Left renal pelvis (tissue), 4 donors: ENCODE measurements at regions not wholly inside any gene's neighbourhood (a gene's known extent, or its start where the extent isn't known, plus 50 kb on each side); places are given as distances from the start of the nearest gene placed in this dataset.

Experiments used
- DNase-seq, 4 donors: peaks; one replicate each; pipeline ENCODE4 v3.0.0-alpha.2; 2013; ENCODE audit warnings: low read depth in 4 of 4, low spot score in 3 of 4

DNA sequence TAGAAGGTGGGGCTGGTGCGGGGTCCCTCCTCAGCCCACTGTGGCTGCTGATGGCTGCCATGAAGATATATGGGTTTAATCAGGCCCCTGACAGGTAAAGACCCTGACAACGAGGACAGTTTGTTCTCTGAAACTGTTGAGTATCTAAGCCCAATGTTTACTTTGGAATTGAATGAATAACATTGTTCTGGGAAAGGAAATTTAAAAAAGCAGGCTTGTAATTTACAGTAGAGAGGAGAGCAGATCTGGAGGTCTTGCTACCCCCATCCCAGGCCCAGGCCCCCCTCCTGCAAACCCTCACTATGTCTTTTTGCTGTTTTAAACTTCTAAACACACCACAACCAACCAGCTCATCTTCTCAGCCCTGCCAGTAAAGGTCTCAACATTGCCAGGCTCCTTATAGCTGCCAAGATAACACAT lies 171.3 kb downstream of the CDC5L start:
- no peak for DNase-seq

DNA sequence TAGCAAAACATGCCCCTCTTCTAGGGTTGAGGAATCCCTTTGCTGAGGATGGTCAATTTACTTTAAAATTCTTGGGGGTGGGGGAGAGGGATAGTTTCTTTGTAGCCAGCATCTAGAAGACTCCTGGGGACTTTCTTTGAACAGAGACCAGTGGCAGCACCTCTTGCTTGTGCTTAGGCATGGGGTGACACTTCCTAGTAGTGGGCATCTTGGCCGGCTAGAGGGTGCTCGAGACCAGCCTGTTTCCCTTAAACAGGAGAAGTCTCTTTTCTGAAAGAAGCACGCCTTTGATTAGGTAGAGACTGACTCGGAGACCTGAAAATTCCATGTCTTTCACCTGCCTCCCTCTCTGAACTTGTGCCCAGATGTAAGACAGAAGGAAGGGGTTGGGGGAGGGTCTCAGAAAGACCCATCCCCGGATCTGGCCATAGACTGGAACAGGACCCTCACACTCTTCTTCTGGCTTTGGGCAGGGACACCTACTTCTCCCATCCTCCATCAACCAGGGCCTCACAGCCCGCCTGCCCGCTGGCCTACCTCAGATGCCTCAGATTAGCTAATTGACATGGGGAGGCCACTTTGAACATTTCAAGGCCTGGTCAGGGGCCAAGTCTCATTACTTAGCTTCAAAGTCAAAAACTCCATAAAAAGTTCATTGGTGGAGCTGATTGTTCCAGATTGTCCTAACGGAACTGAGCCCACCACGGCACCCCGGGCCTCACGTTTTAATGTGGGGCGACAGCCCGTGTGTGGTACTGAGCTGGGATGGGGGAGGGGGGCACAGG lies 172.2 kb downstream of the CDC5L start:
- no peak for DNase-seq

DNA sequence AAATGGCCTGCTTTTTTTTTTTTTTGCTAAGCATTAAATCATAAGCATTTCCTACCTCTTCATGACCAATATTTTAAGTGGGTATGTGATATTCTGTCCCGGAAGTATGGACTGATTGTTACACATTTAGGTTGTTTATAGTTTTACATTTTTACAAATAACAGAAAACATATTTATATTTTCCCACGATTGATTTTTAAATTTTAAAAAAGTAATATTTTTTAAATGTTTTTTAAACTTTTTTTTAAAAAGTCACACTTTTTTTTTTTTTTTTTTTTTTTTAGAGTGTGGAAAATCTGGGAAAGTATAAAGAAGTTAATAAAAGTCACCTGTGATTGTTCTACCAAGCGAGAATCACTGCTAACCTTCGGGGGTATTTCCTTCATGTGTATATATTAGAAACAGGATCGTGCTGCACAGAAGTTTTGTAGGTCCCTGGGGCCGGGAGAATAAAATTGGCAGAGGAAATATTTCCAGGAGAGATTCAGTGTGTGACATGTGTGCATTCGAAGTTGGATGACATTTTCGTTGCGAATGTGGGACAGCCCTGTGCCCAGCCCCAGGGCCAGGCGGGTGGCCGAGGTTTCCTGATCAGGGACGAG lies 173.1 kb downstream of the CDC5L start:
- no peak for DNase-seq

DNA sequence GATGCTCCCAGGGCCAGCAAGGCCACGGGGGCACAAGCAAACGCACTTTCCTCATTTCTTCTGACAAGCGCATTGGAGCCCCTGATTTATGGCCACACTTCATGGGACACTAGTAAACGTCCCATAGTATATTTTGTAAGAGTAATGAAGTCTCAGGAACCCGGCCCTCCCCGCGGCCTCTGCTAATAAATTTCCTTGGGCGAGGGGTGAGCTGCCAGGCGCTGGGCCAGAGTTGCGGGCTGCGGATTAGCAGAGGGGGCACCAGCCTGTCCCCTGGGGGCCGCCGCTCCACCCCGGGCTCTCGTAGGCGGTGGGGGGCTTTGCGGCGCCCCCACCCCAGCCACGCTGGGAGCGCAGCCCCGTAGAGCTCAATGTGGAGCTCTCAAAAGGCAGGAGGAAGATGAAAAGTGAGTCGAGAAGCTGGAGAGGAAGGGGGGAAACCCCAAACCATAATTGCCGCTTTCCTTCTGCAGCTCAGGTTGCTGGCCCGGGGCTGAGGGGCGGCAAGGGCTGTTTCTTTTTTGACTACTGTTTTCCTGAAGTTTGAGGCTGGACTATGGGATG lies 173.6 kb downstream of the CDC5L start:
- DNase-seq = no peak

DNA sequence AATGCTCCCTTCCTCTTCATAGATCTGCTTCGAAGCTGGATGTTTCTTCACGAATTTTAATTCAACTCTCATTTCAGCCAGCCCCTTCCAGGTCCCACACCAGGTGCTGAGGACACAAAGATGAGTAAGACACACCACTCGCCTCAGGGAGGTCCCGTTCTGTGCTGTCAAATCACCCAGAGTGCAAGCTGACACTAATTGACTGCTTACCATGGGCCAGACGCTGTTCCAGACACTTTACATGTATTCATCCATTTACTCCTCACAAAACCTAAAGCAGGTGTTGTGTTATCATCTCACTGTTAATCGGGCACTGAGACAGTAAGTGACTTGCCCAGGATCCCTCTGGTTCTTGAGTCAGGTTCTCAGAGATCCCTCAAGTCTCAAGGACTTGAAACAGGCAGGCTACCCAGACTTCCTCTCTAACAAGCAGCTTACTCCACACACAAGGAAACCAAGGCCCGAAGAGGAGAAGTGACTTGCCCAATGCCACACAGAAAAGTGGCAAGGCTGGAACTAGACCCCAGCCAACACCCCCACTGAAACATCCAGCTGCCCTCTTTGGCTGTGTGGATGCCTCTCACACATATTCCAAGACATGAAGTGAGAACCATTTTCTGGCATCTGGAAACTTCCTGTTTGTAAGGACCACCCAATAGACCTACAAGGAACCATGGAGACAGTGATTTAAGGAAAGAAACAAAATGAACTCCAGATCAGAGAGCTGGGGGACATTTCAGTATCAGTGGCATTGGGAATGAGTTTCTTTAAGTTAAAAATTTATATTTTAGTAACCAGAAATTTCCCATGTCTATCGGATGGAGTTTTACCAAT lies 174.5 kb downstream of the CDC5L start:
- no peak for DNase-seq

DNA sequence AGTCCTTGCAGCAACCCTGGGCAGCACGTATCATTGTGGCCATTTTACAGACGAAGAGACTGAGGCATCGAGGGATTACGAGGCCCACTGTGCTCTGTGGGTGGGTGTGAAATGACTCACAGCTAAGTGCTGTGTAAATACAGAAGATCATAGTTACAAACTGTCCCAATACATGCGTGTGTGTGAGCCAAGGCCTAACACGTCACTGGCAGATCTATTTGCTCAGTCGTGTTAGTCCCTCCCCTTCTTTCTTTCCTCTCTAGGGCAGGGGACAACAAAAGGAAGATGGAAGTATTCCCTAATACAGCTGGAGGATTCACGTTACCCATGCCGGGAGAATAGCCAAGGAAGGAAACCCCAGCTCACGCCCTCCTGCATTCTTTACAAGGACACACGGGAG lies 175.9 kb downstream of the CDC5L start:
- no peak for DNase-seq

DNA sequence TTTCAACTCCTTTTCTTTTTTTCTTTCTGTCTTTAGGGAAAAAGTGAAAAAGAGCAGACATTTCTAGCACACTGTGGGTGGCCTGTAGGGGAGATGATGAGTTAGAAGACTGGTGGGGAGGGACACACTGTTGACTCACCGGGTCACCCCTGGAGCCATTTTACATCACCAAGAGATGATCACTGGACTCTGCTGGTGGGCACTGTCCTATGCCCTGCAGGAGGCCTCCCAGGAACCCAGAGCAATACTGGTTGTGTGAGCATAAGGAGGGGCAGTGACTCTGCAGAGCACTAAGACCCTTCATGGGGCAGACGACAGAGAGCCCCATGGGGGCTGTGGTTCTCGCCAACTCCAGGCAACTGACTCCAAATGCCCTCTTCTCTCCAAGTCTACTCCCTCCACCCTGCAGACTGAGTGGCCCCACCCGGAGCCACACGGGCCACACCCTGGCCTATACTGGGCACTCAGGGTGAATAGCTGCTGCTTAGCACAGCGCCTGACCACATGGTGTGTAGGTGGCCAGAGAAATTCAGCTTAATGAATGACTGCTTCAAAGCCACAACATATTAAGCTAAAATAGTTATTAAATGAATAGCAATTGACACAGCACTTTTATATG lies 177.5 kb downstream of the CDC5L start:
- no peak for DNase-seq

DNA sequence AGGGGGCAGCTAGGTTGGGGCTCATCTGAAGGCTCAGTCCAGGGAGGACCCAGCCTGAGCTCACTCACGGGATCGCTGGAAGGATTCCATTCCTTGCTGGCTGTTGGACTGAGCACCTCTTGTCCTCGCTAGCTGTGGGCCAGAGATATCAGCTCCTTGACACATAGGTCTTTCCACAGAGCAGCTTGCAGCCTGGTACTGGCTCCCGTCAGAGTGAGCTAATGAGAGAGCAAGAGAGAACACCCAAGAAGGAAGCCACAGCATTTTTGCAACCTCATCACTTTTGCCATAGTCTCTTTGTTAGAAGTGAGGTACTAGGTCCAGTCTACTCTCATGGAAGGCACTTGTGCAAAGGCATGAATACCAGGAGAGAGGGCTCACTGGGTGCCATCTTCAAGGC lies 179.9 kb downstream of the CDC5L start:
- DNase-seq = no peak

DNA sequence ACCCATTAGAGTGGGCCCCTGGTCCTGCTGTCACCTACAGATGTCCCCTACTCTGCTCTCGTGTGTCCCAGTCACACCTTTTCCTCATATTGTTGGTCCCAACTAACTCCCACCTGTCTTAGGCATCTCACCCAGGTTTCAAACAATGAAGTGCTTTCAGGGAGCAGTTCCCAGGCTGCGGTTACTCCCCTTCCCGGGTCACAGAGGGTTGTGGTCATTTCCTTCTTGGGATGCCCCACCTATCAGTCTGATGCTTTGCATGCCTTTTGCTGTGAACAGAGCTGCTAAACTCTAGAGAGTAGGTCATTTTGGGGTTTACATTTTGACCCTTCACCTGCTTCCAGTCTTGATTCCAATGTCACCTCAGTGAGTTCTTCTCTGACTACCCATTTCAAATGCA lies 181.6 kb downstream of the CDC5L start:
- no peak for DNase-seq

DNA sequence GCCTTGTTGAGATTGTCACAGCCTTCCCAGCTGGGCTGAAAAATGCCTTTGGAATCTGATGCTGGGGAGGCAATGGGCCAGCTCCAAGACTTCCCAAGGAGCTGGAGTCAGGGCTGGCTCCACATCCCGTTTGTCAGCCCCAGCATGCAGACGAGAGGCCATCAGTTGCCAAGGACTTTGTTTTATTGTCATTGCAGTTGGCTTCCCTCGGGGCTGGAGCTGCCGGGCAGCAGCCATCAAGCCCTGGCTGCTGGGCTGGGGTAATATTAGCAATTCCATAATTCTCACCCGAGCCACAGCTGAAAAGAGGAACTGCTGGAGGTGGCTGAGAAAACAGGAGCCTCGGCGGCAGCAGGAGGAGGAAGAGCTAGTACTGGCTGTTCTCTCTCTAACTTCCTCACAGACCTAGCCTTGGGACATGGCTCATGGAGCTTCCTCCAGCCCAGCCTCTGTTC lies 182.5 kb downstream of the CDC5L start:
- no peak for DNase-seq

DNA sequence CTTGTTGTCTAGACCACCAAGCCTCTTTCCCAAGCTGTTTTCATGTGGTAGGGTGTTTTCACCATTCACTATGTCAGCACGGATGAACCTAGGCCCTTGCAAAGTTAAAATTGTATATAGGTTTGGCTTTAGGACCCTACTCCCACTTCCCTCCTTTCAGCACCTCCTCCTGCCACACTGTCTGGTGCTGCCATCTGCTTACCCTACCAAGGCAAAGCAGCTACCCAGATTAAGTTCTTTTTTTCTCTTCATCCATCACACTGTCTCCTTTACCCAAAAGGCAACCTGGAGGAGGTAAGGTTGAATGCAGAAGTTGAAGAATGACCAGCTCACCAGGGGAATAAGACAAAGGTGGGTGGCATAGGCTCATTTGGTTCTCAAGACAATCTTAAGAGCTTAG lies 184.0 kb downstream of the CDC5L start:
- no peak for DNase-seq

DNA sequence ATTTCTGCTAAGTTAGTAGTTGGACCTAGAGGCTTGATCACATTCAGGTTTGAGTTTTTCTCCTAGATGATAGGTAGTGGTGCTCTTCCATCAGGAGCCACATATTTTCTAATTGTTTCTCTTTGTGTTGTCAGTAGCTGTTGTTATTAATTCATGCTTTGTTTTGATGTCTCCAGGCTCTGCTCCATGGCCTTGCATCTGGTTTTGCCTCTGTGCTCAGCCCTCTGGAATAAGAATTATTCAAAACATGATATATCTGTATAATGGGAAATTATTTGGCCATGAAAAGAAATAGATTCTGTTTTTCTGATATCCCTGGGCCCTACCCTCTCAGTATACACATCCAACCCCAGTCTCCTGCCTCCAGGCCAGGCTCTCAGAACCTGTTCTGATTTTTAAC lies 184.8 kb downstream of the CDC5L start:
- DNase-seq = no peak

DNA sequence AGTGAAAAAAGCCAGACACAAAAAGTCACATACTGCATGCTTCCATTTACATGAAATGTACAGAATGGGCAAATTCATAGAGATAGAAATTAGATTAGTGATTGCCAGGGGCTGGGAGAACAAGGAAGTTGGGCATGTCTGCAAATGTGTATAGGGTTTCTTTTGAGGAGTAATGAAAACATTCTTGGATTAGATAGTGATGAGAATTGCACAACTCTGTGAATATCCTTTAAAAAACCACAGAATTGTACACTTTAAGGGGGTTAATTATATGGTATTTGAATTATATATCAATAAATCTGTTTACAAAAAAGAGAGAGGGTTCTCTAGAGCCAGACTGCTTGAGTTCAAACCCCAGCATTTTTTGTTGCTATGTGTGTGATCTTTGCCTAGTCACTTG lies 188.1 kb downstream of the CDC5L start:
- DNase-seq = no peak

DNA sequence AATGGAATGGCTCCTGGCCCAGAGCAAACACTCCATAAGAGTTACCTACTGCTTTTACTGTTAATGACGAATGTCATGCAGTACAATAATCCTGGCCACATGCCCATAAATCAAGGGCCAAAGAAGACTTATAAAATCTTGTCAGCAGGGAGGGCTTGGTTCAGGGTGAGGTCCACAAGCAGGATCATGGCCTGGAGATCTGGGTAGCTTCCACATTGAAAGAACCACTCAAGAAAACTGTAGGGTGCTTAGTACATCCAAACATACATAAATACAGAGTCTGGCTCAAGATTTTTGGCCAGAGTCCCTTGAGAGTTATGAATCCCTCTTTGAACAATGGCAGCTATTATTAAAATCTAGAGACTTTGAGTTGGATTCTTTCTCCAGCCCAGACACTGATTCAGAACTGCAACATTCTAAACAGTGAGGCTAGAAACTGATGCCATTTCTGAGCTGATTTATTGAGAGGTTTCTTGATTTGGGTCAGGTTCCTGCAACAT lies 188.7 kb downstream of the CDC5L start:
- no peak for DNase-seq

DNA sequence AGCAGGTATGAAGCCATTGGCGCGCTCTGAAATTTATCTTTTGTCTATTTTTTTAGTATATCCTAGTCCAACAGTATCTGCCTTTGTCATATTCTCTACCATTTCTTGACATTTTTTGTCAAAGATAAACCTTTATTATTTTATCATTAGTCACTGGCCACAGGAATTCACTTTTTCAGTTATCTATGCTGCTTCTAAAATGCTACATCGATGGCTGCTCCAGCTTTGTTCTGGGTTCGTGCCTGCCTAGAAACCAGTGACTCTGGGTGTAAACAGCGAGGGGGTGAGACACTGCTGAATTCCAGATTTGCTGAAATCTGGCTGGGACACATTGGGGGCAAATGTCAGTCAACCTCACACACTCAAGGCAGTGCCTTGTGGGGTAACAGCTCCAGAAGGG lies 193.4 kb downstream of the CDC5L start:
- DNase-seq = no peak

DNA sequence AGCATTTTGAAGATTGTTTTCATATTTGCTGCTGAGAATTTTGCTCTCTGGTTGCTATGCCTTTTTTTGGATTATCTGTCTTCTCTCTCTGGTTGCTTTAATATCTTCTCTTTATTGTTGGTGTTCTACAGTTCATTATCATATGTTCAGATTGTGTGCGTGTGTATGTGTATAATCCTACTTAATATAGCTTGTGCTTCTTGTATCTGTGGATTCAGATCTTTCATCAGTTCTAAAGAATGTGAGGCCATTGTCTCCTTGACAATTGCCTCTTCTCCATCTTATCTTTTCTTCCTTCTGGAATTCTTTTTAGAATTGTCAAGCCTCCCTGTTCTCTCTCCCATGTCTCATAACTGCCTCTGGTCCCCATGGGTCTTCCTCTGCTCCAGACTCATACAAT lies 195.4 kb downstream of the CDC5L start:
- DNase-seq = no peak

DNA sequence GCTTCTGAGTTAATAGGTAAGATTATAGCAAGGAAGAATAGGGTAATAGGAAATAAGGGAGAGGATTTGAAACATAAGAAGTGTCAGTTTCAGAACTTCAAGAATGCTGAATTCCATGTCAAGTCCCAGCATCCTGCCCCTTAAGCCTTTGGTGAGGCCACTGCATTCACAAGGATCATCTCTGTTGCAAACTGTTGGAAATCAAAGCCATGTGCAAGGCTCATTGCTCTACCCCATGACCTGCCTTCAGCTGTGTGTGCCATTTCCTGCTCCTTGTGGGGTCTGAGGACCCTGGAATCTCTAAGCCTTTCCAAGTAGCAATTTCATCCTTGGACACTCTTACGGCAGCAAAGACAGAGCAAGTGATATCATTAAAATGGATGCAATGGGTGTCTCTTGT lies 203.0 kb downstream of the CDC5L start:
- no peak for DNase-seq

DNA sequence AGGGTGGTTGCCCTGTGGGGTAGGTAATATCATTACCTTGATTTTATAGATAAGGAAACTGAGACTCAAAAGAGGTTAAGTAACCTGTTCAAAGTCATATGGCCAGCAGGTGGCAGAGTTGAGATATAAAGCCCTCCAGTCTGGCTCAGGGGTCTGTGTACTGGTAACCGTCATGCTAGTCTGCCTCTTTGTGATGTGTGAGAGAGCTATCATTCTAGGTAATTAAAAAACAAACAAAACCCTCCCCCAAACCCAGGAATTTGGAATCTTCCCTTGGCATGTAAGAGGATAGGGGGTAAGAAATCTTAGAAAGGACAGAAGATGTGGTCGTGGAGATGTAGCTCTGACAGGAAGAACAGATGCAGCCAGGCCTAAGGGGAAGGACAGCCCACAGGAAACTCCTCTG lies 206.0 kb downstream of the CDC5L start:
- DNase-seq = peak in 1 of 4 donors; percentile 20

DNA sequence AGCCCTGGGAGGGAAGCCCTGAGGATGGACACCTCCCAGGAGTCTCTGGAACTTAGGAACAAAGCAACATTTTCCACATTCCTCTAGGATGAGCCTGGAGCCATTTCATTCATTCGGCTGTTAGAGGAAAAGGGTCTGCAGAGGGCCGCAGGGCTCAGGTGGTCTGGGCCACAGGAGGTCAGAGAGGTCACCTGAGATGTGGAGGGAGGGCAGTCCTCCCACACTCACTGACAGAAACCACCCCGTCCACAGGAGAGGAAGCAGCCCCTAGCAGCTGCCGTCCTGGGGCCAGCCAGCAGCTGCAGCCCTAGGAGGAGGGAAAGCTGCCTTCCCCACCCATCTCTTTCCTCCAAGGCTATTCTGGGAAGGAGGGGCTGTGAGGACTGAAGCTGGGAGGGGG lies 207.0 kb downstream of the CDC5L start:
- DNase-seq = no peak

DNA sequence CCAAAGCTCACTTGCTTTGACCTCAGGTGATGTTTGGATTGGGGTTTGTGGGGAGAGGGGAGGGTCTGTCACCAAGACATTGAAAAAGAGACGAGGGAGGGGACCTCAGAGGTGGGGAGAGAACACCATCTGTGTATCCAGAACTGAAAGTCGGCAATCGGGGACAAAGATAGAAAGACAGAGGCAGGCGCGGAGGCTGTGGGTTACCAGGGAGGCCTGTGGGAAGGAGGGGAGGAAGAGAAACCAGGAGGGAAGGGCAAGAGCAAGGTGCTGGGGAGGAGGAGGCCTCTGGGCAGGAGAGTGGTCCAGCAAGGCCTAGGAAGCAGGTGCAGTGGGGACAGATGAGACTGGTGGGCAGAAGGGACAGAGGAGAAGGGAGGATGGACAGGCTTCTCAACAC lies 211.2 kb downstream of the CDC5L start:
- no peak for DNase-seq

DNA sequence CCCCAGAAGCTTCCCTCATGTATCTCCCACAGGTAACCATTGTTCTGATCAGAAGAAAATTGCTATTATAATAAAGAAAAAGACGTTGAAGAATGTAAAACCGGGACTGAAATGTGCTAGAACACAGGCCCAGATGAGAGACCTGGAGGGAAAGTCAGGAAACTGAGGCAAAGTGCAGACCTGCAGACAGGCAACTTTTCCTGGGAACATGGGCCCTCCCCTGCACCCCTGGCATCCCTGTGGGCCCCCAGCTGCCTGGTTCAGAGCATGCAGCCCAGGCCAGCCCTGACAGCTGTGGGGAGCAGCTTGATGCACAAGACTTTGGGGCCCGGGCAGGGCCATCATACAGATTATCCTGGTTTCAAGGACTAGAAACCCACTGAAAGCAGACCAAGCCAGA lies 212.2 kb downstream of the CDC5L start:
- no peak for DNase-seq
